Activated T-cell treated with anti-CD3 and anti-CD28 coated beads, Interleukin-2, amount 50 U/mL, for 48 hours (primary cell): ENCODE measurements at regions not wholly inside any gene's neighbourhood (a gene's known extent, or its start where the extent isn't known, plus 50 kb on each side); places are given as distances from the start of the nearest gene placed in this dataset.
"Not testable (repeated sequence)": the region's sequence is repeated elsewhere in the genome, so short reads cannot be mapped to it uniquely, and the experiment has no call there.

Experiments used
- DNase-seq, 2 experiments: peaks; one replicate each; pipeline ENCODE4 v3.0.0-alpha.2; 2020

GRCh38 chr7:42677751-42678699 lies 233.8 kb downstream of the C7orf25 start:
- DNase-seq = no peak

DNA sequence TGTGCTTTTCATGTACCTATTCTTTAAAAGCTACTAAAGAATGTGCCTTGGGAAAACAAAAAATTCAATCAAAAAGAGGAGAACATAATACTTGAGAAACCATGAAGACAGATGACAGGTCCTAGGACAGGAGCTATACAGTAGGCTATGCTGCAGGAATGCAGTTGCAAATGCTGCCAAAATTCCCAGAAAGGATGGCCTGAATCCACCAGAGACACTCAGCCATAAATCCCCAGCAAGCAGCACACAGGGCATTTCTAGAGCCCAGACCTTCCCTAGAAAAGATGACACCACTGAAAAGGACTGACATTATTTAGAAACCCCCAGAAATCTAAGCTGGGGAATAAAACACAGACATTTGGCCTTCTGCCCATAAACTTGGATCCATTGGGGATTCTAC lies 237.3 kb downstream of the C7orf25 start:
- DNase-seq = no peak

DNA sequence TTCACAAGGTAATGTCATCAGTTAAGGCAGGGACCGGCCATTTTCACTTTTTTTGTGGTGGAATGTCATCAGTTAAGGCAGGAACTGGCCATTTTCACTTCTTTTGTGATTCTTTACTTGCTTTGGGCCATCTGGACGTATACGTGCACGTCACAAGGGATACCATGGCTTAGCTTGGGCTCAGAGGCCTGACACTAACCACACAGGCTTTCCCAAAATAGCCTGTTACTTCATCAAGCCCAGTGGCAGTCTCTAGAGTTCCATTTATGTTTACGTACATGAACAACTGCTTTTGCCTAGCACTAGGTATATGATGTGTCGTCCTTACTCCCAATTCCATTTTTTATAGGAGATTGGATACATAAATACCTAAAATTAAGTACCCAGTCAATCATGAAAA lies 237.9 kb downstream of the C7orf25 start:
- DNase-seq = no peak

- DNase-seq = no peak
Observed at GRCh38 chr7:42672339-42672999, 239.4 kb downstream of the C7orf25 start.

- no peak for DNase-seq
Observed at GRCh38 chr7:42671627-42672026, 240.2 kb downstream of the C7orf25 start.

DNA sequence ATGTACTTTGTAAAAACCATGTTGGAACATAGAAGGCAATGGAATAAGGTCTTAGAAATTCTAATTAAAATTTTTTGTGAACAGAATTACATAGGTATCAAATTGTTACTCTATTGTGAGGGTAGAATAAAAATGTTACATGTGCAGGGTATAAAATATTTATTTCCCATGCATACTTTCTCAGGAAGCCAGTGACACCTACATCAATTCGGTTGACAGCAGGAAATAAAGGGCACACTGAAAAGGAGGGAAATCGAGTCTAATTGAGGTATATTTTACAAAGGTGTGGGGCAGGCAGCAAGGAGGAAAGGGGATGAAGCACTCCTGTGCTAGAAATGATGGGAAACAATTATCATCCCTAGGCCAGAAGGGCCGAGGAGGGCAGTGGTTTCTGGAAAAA lies 244.9 kb downstream of the C7orf25 start:
- DNase-seq = no peak

DNA sequence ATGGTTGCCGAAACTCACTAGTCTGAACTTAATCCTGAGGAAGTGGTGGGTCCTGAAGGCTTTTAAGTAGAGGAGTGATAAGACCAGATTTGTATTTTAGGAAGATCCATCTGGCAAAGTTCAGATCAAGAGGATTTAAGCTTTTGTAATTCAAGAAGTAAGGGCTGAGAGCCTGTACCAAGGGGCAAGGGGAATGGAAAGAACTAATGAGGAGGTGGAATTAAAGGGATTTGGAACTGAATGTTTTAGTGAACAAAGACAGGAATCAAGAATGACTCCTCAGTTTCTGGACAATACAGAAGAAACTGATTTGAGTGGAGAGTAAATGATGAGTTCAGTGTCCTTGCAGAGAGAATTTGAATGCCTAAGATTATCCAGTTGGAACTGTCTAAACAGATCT lies 249.0 kb downstream of the C7orf25 start:
- no peak for DNase-seq

DNA sequence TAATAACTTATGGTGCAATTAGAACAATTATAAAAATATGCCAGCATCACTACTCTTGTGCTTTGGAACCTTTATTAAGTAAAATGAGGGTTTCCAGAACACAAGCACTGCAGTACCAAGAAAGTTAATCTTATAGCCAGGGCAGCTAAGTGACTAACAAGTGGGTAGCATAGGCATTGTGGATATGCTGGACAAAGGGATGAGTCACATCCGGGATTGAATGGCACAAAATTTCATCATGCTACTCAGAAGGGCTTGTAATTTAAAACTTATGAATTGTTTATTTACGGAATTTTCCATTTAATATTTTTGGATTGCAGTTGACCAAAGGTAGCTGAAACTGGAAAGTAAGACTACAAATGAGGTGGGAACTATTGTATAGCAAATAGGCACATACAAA lies 250.6 kb downstream of the C7orf25 start:
- DNase-seq = no peak

DNA sequence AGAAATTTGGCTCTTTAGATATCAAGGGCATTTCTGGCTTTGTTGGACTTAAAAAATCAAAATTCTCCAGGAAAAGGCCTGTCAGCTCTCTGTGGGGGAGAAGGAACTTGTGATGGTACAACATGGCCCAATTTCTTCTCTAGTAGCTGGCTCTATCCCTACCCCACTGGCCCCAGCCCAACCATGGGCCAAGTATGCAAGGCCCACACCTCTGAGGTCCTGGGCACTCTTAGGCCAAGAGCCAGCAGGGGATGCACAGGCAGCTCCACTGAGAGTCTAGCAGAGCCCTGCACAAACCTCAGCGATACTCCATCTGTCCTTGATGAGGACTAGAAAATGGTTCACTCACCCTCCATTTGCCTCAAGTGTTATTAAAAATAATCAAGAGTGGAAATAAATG lies 261.2 kb downstream of the C7orf25 start:
- DNase-seq = no peak

- no peak for DNase-seq
Observed at GRCh38 chr7:42650171-42650570, 261.7 kb downstream of the C7orf25 start.

DNA sequence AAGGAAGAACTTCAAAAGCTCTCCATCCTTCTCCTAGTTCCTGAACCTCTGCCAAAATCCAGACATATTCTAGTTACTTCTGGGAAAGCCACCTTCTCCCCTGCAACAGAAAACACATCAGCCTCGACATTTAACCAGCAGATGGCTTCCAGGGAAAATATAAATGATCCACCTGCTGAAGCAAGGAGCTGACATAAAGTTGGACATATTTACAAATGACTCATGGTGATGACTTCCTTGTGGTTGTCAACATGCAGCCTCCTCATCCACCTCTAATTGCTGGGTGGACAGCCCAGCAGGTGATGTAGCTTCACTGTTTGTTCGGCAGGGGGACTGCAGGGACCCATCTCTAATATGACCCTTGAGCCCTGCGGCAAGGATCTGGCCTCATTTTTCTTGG lies 266.0 kb downstream of the C7orf25 start:
- no peak for DNase-seq

- no peak for DNase-seq
Observed at GRCh38 chr7:42642699-42643098, 269.2 kb downstream of the C7orf25 start.

DNA sequence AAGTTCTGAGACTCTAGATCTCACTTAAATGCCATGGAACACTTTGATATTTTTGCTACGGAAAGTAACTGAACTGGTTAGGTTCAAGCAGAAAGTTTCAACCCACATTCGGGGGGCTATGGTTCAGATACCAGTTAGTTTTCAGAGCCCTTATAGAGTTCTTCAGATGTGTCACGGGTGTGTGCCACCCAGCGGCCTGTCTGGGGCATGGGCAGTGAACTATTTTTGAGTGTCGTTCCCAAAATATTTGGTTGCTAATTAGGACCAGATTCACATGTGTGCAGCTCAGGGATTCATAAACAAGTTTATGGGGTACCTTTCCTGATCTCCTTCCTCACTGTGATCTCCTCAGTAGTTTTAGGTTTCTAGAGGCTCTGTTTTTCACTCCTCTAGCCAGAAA lies 271.9 kb downstream of the C7orf25 start:
- DNase-seq = no peak

GRCh38 chr7:42636380-42636779 lies 275.5 kb downstream of the C7orf25 start:
- DNase-seq = not testable (repeated sequence)

DNA sequence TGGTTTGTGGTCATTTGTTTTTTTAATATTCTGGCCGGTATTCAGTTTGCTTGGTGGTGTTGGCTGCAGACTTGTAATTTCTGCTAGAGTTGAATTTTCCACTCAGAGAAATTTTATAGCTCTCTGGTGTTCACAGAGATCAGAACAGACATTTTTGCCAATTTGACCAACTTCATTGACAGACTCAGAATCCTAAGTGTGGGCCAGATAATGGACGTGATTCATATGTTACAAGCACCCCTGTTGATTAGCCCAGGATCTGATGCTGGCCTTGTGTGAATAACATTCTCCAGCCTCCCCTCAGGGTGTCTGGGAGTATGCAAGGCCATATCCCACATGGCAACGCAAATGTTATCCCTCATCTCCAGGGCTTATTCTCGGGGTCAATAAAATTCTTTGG lies 283.8 kb downstream of the C7orf25 start:
- no peak for DNase-seq

DNA sequence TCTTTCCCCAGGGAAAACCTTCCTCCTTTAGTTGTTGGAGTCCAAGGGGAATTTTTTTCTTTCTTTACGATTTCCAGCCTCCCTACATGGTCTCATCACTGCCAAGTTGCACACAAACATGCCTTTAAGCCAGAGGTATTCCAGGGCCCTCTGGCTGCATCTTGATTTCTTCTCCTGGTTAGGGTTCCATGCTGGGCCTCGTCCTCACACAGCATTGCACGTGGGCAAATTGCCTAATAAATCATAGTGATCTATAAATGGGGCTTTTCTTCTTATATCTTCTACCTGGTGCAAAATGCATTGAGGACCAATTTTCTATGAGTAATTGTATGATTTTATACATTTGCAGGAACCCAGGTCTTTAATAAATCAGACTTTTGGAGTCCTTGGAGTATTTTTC lies 284.2 kb downstream of the C7orf25 start:
- no peak for DNase-seq

GRCh38 chr7:42627101-42627500 lies 284.8 kb downstream of the C7orf25 start:
- DNase-seq = no peak

GRCh38 chr7:42625421-42625820 lies 286.4 kb downstream of the C7orf25 start:
- no peak for DNase-seq

DNA sequence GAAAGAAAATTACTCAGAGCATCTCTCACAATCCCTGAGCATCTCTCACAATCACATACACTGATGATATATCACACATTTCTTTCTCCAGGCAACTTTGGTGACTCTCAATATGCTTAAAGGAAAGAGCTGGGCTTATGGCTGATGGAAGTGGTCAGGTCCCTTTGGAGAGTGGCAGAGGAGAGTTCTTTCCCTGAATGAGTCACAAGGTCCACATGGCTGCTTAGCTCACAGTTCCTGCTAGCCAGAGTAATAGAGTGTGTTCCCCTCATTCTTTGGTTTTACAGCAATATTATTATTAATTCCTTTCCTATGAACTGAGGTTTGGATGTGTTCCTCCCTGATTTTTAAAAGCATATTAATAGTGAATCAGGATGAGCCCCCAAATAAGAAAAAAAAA lies 287.4 kb downstream of the C7orf25 start:
- no peak for DNase-seq

DNA sequence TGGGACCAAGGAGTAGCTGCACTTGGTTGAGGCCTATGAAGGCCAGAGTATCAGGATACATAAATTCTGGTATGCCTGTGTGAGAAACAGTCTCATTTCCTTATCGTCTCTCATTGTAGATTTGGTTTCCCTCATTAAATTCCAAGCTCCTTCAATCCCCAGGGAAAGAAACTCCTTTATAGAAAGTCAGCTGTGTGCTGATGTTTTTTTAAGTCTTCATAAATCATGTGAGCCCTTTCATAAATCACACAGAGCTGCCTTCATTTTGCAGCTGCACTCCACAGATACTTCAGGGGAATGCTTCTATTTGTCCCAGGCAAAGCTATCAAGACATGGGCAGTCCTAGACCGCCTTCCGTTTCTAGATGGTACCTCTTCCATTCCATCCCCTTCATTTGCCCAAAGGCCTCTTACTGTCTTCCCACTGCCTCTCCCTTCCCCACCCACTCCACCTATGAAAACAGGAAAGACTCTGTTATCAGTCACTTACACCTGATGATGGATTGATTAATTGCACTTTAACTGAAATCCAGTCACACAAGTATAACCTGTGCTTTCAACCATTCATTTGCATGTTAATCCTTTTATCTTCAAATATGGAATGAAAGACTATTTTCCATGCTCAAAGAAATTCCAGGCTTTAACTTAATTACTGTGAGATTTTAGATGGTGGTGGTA lies 290.2 kb downstream of the C7orf25 start:
- DNase-seq = no peak

DNA sequence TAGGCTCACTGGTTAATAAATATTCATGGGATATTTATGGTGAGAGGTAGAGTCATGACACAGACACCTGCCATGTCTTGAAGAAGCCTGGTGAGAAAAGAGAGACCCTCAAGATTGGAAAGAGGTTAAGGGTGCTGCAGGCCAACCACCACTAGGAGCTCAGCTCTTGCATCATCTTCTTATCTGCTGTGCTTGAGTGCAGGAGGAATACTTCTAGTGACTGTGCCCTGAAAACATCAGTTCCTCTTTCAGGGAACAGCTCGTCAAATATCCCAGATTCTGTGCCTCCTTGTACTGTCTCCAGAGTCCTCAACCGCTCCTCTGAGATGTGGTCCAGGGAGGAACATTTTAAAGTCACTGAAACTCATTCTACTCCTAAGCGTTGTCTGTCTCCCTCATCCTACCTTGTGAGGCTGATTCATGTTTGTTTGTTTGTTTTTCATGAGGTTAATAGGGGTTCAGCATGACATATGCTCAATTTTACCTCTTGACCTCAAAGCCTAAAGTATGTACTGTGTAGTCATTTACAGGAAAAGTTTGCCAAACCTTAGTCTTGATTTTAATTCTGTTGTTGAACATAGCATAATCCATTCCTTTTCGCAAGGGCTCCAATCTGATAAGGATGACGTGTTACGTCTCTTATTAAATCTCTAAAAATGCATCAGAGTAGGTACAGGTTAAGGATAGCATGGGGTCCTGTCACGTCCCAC lies 293.1 kb downstream of the C7orf25 start:
- DNase-seq = no peak

DNA sequence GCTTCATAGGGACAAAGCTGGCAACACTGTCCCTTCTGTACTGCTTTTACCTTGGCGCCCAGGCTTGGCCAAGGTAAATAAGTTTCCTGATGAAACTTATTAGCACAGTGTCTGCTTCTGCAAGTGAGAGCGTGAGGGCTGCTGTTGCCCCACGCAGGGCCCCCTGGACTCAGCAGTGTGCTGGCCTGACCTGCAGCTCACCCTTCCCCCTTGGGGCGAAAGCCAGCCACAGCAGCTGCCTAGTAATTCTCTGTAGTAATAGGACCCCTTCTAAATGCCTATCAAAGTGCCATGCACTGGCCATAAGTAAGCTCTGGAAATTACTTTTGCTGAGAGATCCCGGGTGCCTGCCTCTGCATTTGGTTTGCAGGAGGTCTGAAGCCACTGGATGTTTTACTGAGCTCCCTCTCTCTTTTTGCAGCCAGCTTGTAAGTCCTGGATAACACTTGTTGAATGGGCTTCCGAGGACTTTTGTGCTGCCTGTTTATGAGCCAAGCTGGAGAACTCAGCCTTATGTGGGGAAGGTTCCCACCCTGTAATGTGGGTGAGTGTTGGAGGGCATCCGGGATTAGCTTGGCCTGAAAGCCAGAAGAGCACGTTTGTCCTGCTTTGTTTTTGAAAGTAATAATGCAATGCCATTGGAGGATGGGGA lies 293.9 kb downstream of the C7orf25 start:
- no peak for DNase-seq
